ENCODE measurements at regions not wholly inside any gene's neighbourhood (a gene's known extent, or its start where the extent isn't known, plus 50 kb on each side); places are given as distances from the start of the nearest gene placed in this dataset.

DNA sequence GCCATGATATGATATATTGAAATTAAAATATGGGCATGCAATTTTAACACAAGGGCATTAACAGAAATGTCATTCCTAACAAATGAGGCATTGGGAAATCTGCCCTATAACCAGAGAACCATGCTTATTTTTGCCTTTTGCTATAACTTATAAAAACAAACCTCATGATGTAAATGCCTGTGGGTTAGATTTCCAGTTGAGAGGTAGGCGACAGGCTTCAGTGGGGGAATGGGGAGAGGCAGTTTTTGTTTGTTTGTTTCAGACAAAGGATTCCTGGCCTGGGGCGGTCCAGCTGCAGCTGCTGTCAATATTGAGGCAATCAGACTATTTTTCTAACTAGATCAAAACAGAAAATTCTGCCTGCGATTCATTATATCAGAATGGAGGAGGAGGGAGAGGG is 490.4 kb upstream of the CFAP20DC start:
- DNase-seq: peak; percentile 88

DNA sequence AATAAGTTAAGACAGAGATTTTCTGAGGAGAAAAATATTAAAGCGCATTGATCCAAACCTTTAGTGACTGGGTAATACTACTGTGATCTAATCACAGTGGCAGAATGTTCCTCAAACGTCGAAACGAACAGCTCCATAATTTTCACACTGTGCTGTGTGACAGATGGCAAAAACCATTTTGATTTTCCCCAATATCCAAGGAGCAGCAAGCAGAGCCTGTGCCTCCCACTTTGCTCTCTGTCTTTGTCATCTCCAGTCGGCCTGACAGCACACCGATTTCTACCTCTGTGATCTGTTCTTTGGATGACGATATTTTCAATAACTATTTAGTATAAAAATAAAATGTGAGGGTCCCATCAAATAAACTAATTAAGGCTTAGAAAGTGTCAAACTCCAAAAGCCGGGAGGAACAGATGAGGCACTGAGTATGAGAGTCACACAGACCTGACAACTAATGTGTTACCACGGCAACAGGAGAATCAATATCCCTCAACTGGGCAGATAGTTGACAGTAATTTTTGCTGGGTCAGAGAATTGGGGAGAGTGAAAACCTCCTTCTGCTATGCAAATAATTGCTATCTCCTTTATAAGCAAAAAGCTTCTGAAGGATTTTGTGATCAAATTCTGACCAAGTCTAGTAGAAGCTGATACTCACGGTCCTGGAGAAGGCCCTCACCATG is 489.1 kb upstream of the CFAP20DC start:
- no peak for DNase-seq

DNA sequence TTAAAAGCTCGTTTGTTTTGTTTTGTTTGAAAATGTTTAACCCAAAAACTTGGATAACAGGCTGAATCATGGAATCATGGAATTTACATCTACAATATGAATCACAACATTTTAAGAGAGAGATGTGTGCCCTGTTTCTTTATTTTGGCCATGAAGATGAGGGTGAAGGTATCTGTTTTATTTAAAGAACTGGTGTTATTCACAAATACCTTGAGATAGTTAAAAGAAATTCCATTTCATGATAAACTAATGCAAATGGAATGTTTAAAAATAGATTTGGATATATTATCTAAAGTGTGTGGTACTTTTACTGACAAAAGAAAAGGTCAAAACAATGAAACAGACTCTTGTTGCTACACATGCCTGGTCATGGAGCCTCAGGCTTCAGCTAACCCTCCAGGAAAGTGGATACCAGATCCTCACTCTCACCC is 486.0 kb upstream of the CFAP20DC start:
- peak; percentile 51 for DNase-seq

DNA sequence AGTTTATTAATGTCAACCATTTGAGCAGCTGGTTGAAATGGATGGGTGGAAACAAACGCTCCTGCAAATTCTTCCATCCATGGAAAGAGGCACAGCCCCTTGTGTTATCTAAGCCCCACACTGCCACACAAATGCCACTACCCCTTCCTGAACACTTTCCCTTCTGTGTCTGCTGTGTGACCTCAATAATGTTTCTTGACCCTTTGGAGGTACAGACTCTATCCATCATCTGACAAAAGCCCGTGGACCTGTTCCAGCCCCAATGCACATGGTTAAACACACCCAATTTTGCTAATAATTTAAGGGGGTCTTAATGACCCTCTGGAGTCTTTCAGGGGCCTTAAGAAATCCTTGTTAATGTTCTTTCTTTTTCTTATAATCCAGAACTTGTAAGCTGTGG is 482.2 kb upstream of the CFAP20DC start:
- DNase-seq: no peak

DNA sequence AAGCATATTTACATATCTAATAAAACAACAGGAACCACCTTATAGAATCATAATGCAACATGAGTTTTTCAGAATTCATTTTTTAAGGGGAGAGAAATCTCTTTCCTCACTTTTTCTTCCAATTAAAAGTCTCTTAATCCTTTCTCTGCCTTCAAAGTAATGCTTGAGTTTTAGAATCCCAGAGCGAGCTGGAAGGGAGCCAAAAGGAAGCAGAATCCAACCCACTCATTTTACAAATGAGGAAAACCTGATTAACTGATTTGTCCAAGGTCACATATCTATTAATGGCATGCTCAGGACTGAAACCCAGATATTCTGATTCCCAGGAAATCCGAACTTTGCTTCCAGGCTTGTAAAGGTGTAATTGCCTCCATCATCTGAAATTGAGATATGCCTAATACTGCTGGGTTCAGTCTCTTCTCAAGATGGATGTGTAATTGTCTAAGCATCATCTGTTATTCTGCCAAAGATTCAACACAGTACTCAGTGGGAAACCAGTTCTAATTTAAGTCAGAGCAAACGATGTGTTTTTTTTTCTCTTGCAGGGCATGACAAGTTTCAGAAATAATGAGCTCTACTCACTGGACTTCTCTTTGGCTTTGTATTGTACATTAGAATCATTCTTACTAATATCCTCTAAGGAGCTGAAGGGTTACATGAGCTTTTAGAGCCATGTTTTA is 481.4 kb upstream of the CFAP20DC start:
- peak; percentile 40 for DNase-seq

DNA sequence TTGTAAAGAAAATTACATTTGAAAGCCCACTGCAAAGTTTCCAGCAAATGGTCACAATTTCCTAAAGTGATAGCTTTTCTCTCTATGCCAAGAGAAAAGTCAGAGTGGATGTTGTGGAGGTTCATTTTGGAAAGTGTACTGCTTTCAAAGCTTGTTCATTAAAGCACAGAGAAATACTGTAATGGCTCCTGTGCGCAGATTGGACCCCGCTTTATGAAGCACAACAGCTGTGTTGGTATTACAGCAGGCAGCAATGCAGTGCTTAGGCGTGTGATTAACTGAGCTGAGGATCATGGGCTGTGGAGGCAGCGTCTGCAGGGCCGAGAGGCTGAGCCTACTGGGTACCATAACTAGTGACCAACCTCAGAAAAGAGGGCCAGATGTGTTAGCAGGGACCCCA is 478.4 kb upstream of the CFAP20DC start:
- DNase-seq: no peak

DNA sequence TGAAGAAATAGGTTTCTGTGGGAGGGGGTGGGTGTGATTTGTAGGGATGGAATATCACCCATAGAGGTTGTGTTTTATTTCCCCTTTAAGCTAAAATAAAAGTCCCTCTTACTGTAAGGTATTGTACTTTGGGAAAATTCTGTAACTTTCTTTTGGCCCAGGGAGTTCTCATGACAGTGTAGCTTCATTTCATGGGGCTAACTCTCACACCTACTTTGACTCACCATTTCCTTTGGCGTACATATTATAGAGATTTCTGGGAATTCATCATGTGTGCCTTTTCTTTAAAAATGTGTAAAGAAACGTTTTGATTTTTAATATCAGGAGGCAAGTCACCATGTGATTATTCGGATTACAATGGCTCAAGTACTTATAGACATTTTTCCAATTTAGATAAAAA is 477.7 kb upstream of the CFAP20DC start:
- no peak for DNase-seq

DNA sequence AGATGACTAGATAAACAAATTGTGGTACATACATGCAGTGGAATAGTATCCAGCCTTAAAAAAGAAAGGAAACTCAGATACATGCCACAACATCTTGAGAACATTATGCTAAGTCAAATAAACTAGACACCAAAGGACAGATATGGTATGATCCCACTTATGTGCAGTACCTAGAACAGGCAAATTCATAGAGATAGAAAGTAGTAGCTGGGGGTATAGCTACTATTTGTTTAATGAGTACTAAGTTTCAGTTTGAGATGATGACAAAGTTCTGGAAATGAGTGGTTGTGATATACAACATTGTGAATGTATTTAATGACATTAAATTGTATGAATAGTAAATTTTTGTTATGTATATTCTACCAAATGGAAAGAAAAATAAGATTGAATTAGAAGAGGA is 477.2 kb upstream of the CFAP20DC start:
- DNase-seq: no peak

DNA sequence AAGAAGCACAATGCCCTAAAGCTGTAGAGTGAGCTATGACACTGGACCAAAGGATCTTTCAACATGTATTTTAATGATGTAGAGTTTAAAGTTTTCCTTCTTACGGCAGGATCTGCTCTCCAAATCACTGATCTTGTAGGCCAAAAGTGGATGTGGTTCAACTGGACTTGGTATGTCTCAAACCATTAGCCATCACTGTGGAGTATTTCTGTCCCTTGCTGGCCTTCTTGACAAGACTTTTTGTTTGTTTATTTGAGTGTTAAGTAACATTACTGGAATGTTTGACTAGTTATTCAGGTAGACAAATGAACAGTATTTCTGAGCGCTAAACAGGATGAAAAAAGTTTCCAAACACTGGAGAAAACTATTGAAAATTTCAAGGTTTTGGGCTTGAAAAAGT is 472.7 kb upstream of the CFAP20DC start:
- DNase-seq: no peak

DNA sequence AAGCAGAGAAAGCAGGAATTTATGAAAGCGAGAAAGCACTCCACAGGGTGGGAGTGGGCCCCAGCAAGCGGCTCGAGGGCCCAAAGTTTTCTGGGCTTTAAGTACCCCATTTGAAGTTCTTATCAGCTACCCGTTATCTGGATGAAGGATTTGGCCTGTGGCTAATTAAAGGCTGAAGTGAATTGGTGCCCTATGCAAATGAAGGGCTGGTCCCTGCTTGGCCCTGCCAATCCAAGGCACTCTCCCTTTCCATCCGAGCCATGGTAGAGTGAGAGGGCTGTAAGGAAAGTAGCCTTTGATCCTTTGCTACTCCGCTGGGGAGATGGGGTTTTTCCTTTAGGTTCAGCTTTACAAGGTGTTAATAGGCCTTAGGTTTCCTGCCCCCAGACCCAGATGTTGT is 469.3 kb upstream of the CFAP20DC start:
- no peak for DNase-seq

DNA sequence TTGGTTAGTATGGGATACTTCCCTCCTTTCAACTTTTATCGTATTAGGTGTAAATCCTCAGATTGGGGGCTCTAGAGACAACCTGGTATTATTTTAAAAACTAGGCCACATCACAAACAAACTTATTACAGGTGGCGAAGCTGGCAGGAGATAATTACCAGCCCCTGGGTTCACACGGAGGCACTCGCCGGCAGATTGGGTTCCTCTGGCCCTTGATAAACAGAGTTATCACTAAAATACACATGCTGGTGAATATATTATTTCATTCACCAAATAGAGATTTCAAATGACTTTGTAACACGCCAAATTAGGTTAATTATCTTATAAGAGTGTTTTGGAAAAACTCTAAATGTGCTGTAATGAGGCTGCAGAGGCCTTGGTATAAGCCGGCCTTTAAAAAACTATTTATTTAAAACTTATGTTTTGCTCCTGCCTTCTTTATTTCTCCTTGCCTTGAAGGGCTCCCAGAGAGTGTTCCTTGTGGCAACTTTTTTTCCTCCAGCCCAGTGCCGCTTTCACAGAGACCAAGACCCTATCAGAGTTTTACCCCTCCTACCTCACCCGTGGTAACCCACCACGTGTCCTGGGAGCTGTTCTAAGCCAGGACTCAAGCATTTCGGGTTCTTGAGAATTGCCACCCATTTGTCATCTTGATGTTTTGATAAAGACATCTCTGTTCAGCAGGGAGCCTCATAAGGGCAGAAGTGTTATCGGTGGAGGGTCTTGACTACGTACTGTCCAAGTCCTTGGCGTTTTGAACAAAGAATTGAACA is 468.6 kb upstream of the CFAP20DC start:
- DNase-seq: no peak

DNA sequence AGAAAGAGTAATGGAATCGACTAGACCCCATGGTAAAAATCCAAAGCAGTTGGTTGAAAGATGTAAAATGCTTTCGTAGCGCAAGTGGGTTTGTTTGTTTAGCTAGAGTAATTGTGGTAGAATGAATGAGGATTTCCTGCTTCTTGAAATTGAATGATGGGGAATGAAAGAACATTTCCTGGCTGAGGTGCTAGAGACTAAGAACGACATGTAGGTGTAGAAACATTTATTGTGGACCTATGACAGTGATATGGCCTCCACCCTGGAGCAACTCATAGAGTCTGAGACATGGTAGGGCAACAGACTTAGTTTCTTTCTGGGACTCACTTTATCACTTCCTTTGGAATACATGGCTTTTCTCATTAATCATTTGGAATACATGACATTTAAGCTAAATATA is 467.6 kb upstream of the CFAP20DC start:
- DNase-seq: no peak

DNA sequence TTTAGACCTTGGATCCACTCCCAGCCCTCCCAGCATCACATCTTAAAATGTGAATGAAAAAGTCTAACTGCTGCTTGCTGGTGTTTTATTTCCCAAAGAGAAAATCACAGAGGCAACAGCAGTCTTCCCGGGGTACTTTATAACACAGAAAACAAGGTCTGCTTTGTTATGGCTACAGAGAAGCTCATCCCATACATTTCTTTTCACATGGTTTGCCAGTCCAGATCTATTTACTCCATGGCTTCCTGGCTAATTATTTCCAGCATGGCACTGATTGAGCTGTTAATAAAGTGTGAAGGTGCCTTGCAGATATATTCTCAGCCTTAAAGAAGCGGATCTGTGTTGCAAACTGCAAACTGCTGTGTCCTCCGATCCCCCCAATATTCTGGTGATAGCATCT is 466.1 kb upstream of the CFAP20DC start:
- no peak for DNase-seq

DNA sequence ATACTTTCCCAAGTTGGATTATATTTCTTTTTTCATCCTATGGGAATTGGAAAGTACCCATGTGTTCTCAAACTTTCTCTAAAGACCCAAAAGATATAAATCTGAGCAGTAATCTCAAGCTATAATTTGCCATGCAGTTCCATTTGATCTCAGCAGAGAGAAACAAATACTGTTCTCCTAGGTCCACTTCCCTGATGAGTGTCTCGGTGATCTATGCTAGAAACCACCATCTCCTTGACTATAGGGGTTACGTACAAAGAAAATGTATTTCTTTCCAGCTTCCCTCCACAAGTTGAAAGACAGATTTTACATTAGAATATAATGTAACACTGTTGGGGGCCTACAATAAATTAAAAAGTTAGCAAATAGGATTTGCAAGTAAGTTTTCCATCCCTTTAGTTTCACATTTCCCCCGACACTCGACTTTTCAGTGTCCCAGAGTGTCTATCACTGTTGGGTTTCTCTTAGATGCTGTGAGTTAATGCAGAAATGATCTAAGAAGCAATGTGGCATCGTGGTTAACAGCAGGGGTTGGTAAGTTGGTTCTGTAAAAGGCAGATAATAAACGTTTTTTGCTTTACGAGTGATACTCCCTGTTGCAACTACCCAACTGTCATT is 465.1 kb upstream of the CFAP20DC start:
- DNase-seq: peak; percentile 41

DNA sequence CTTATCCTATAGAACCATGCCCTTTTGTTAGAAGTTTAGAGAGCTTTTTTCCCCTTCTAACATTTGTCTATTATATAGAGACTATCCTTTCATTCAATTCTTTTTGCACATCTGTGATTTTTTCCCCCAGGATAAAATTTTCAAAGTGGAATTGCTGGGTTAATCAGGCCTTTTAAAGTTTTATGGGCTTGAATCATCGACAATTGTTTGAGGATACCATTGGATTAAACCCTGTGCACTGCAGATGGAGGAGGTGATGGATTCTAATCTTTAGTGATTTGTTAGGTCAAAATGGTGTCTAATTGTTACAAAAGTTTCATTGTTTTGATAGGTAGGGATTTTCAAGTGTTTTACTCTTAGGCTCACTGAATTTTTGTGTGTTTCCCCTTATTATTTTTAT is 463.7 kb upstream of the CFAP20DC start:
- DNase-seq: no peak

DNA sequence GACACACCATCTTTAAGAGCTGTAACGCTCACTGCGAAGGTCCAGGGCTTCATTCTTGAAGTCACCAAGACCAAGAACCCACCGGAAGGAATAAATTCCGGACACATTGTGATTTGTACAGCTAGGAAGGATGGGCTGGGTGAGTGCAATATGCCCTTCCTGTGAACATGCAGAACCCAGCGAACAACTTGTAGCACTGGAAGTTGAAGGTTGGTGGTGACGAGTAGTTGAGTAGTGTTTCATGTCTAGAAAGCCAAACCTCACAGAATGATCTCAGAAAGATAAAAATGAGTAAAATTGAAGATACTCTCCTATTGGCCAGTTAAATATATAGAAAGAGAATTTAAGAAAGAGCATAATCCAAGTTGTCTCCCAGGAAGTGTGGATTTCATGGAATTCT is 462.2 kb upstream of the CFAP20DC start:
- no peak for DNase-seq

DNA sequence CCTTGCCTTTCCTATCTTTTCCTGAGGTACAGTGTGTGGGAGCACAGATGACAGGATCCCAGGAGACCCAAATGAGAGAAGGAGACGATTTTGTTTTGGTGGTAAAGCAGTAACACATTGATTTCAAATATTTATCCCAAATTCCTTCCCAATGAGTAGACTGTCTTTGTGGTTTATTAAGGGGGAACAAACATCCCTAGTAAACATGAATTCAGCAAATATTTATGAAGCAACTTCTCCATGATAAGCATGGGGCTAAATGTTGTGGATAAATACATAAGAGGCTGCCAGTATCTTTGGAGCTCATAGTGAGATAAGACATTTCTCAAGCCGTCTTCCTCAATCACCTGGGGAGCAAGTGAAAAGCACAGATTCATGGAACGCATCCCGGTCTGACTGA is 460.8 kb upstream of the CFAP20DC start:
- DNase-seq: peak; percentile 31

DNA sequence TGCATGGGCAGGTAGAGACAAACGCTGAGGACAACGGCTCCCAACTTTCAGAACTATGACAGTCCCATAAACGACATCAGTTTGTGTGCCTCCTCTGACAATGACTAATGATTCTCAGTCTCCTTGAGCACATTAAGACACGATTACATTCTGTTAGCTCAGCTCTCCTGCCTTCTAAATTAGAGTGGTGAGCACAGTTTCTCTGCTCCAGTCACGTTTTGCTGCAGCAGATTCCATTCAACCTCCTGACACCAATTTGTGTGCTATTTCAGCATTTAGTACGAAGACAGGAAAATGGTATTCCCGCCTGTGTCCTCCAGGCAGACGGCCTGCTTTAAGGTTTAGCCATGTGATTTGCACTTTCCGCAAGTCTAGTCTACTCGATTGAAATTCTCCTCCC is 458.4 kb upstream of the CFAP20DC start:
- peak; percentile 13 for DNase-seq

DNA sequence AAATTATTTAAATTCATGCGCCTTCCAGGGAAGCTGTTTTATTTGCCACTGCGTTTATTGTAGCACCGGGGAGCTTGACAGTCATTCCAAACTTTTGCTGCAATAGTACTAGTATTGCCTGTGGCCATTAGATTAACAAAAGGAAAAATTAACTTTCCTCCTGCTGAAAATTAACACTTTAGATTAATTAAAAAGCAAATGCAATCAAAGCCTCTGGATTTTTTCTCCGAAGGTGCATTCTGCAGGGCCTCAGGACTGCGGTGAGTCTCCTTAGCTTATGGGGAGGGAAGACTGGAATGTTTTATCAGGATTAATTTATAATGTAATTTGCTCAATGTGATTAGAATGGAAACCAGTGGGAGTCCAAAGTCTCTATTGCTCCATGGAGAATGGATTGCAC is 456.4 kb upstream of the CFAP20DC start:
- no peak for DNase-seq

DNA sequence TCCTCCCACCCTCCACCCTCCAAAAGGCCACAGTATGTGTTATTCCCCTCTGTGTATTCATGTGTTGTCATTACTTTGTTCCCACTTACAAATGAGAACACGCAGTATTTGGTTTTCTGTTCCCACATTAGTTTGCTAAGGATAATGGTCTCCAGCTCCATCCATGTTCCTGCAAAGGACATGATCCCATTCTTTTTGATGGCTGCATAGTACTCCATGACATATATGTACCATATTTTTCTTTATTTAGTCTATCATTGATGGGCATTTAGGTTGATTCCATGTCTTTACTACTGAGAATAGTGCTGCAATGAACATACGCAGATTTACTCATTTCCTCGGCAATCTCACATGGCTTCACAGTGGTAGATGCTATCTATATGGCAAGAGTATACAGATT is 453.6 kb upstream of the CFAP20DC start:
- DNase-seq: no peak

DNA sequence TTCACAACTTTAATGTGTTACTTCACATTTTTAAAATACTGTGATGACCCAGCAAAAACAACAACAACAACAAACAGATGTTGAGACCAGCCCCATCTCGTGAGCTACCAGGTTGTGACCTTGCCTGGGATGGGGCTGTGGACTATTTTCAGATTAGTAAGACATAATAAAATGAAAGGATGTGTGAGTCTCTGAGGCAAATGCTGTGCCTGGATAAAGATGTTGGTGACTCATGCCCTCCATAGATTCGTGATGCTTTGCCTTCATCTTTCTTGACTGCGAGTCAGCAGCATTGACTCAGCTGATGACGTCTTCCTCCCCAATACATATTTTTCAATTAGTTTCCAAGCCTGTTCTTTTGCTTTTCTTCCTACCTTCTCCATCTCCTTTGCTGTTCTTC is 453.0 kb upstream of the CFAP20DC start:
- peak; percentile 91 for DNase-seq

DNA sequence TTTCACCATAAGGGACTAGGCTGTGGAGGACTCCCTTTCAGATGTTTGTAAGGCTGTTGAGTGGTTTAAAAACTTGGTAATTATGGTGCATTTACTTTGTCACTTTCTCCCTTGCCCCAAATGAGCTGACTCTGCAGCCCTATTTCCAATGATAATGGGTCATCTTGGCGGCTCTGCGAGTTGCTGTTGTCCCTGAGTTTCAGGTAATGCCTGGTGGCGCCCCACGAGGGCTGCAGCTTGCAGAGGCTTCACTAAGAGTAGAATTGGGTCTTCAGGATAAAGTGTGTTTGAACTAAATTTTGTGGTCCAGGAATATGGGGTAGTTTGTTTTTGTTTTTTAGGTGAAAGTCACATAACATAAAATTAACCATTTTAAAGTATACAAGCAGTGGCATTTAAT is 450.1 kb upstream of the CFAP20DC start:
- no peak for DNase-seq

DNA sequence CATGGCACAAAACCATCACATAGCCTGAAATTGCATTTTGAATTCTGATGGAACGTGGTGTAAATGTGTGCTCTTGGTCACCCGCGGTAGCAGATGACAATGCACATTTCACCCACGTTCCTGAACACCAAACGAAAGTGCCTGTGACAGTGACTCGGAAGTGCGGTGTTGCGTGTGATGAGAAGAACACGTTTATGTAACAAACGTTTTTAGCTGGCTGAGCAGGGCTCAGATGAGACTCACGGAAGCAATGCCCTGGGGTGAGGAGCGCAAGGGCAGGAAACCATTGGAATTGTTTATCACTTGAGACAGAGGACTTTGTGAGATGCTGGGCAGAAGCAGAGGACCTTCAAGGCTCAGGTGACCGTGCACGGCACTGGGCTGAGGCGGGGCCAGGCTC is 449.2 kb upstream of the CFAP20DC start:
- no peak for DNase-seq
